ENCODE measurements at regions not wholly inside any gene's neighbourhood (a gene's known extent, or its start where the extent isn't known, plus 50 kb on each side); places are given as distances from the start of the nearest gene placed in this dataset.

GRCh38 chr2:34025196-34025595 is 426.1 kb upstream of the FAM98A start:
- no peak for FAIRE-seq

- no peak for FAIRE-seq
These were observed 413.7 kb upstream of the FAM98A start for GRCh38 chr2:34012715-34013302.

GRCh38 chr2:34011684-34012083 is 412.6 kb upstream of the FAM98A start:
- FAIRE-seq = no peak

- no peak for FAIRE-seq
These were observed 406.8 kb upstream of the FAM98A start for GRCh38 chr2:34005901-34006300.

- FAIRE-seq = no peak
These were observed 405.8 kb upstream of the FAM98A start for GRCh38 chr2:34004936-34005335.

- FAIRE-seq = no peak
These were observed 404.7 kb upstream of the FAM98A start for GRCh38 chr2:34003795-34004194.

- FAIRE-seq = no peak
These were observed 402.5 kb upstream of the FAM98A start for GRCh38 chr2:34001557-34001956.

GRCh38 chr2:33984131-33984530 is 385.0 kb upstream of the FAM98A start:
- no peak for FAIRE-seq

GRCh38 chr2:33978471-33978870 is 379.4 kb upstream of the FAM98A start:
- FAIRE-seq = no peak

GRCh38 chr2:33975498-33975897 is 376.4 kb upstream of the FAM98A start:
- FAIRE-seq = peak; percentile 38

GRCh38 chr2:33967103-33967502 is 368.0 kb upstream of the FAM98A start:
- FAIRE-seq = no peak

- no peak for FAIRE-seq
These were observed 359.5 kb upstream of the FAM98A start for GRCh38 chr2:33958591-33958990.

- FAIRE-seq = no peak
These were observed 350.3 kb upstream of the FAM98A start for GRCh38 chr2:33949371-33949770.

GRCh38 chr2:33946193-33946592 is 347.1 kb upstream of the FAM98A start:
- no peak for FAIRE-seq

GRCh38 chr2:33933203-33933602 is 334.1 kb upstream of the FAM98A start:
- no peak for FAIRE-seq

- no peak for FAIRE-seq
These were observed 332.1 kb upstream of the FAM98A start for GRCh38 chr2:33931164-33931563.

GRCh38 chr2:33929467-33929866 is 330.4 kb upstream of the FAM98A start:
- no peak for FAIRE-seq

GRCh38 chr2:33927756-33928155 is 328.7 kb upstream of the FAM98A start:
- FAIRE-seq = no peak

GRCh38 chr2:33925311-33925710 is 326.2 kb upstream of the FAM98A start:
- FAIRE-seq = no peak

GRCh38 chr2:33924586-33925169 is 325.6 kb upstream of the FAM98A start:
- no peak for FAIRE-seq

- no peak for FAIRE-seq
These were observed 318.2 kb upstream of the FAM98A start for GRCh38 chr2:33917252-33917651.

- no peak for FAIRE-seq
These were observed 314.0 kb upstream of the FAM98A start for GRCh38 chr2:33913071-33913616.

- FAIRE-seq = no peak
These were observed 312.2 kb upstream of the FAM98A start for GRCh38 chr2:33911327-33911726.

GRCh38 chr2:33909945-33910695 is 311.0 kb upstream of the FAM98A start:
- no peak for FAIRE-seq

All from colon (tissue), 2 donors.